Brain microvascular endothelial cell (primary cell): ENCODE measurements at regions not wholly inside any gene's neighbourhood (a gene's known extent, or its start where the extent isn't known, plus 50 kb on each side); places are given as distances from the start of the nearest gene placed in this dataset.

Experiments used
- DNase-seq: peaks from one replicate; pipeline ENCODE4 v3.0.0-alpha.2; 2020
- H3K27ac ChIP-seq: fragments of 250-450 bp; sonication (Bioruptor Pico); 2 replicates; pipeline ENCODE4 v1.5.1; 2020; ENCODE audit warnings: mild to moderate bottlenecking, moderate library complexity
- H3K27me3 ChIP-seq: fragments of 250-450 bp; sonication (Bioruptor Pico); replicated peaks from 2 replicates; pipeline ENCODE4 v1.5.1; 2020; ENCODE audit warnings: mild to moderate bottlenecking
- H3K36me3 ChIP-seq: fragments of 250-450 bp; sonication (Bioruptor Pico); replicated peaks from 2 replicates; pipeline ENCODE4 v1.5.1; 2020; ENCODE audit warnings: mild to moderate bottlenecking
- H3K4me3 ChIP-seq: 2 replicates; pipeline ENCODE4 v1.5.1; 2011; ENCODE audit warnings: low read depth, mild to moderate bottlenecking, control low read depth, low read length, moderate library complexity
- CTCF ChIP-seq: IDR thresholded peaks from 2 replicates; pipeline ENCODE4 v1.5.1; 2011; ENCODE audit warnings: low read depth, mild to moderate bottlenecking, moderate library complexity, low read length, control low read depth, inconsistent platforms; ENCODE audit errors: missing control alignments
- in situ Hi-C: cut with HindIII; loops from 2 replicates; pipeline ENCODE4 v1.10.0; 2017; ENCODE audit warnings: low sequenced_read_pairs, low pct_ligation_motif_present

- TF ChIP-seq CTCF = no peak
- no peak for DNase-seq
- in situ Hi-C loops = no loop called here
- Histone ChIP-seq H3K4me3 (no peak overlapping the region), H3K27me3 (no peaks in the 10 kb centered on the region), H3K27ac (no peak overlapping the region), H3K36me3 (no peaks in the 10 kb centered on the region)
Measured at GRCh38 chr14:104439625-104440024, 139.9 kb upstream of the C14orf180 start.

- H3K36me3 ChIP-seq = no peaks in the 10 kb centered on the region
- DNase-seq = no peak
- in situ Hi-C loops = no loop called here
- H3K4me3 ChIP-seq = no peak overlapping the region
- TF ChIP-seq CTCF = no peak
- H3K27me3 ChIP-seq = no peaks in the 10 kb centered on the region
- H3K27ac ChIP-seq = no peak overlapping the region
Measured at GRCh38 chr14:104440297-104440956, 139.1 kb upstream of the C14orf180 start.

- in situ Hi-C loops = no loop called here
Measured at GRCh38 chr14:104441275-104442106, 138.1 kb upstream of the C14orf180 start.

GRCh38 chr14:104442107-104442551 is 137.4 kb upstream of the C14orf180 start:
- no peak for DNase-seq

More at GRCh38 chr14:104441275-104442106, 138.1 kb upstream of the C14orf180 start:
- Histone ChIP-seq H3K27ac (no peak overlapping the region), H3K4me3 (no peak overlapping the region), H3K27me3 (no peaks in the 10 kb centered on the region), H3K36me3 (no peaks in the 10 kb centered on the region)
- DNase-seq = no peak
- no peak for TF ChIP-seq CTCF

GRCh38 chr14:104442631-104443390 is 136.8 kb upstream of the C14orf180 start:
- in situ Hi-C loops = no loop called here
- Histone ChIP-seq H3K4me3 (no peak overlapping the region), H3K36me3 (no peaks in the 10 kb centered on the region), H3K27me3 (no peaks in the 10 kb centered on the region), H3K27ac (no peak overlapping the region)
- DNase-seq = no peak
- no peak for TF ChIP-seq CTCF

More at GRCh38 chr14:104442107-104442551, 137.4 kb upstream of the C14orf180 start:
- no peak for TF ChIP-seq CTCF
- Histone ChIP-seq H3K27me3 (no peaks in the 10 kb centered on the region), H3K27ac (no peak overlapping the region), H3K4me3 (no peak overlapping the region), H3K36me3 (no peaks in the 10 kb centered on the region)
- in situ Hi-C loops = no loop called here
